ENCODE measurements at regions not wholly inside any gene's neighbourhood (a gene's known extent, or its start where the extent isn't known, plus 50 kb on each side); places are given as distances from the start of the nearest gene placed in this dataset.

GRCh38 chr2:16314691-16315457 lies 350.8 kb downstream of the CYRIA start:
- DNase-seq = no peak

- no peak for DNase-seq
Measured at GRCh38 chr2:16314001-16314400, 351.6 kb downstream of the CYRIA start.

GRCh38 chr2:16313235-16313975 lies 352.2 kb downstream of the CYRIA start:
- DNase-seq = no peak

GRCh38 chr2:16312771-16313170 lies 352.9 kb downstream of the CYRIA start:
- no peak for DNase-seq

GRCh38 chr2:16311521-16312440 lies 353.9 kb downstream of the CYRIA start:
- DNase-seq = no peak

- DNase-seq = no peak
Measured at GRCh38 chr2:16308816-16309215, 356.8 kb downstream of the CYRIA start.

- DNase-seq = no peak
Measured at GRCh38 chr2:16304876-16305590, 360.6 kb downstream of the CYRIA start.

- DNase-seq = no peak
Measured at GRCh38 chr2:16303761-16304160, 361.9 kb downstream of the CYRIA start.

GRCh38 chr2:16303273-16303577 lies 362.4 kb downstream of the CYRIA start:
- no peak for DNase-seq

- DNase-seq = no peak
Measured at GRCh38 chr2:16302431-16303272, 362.3 kb downstream of the MYCN start.

- DNase-seq = no peak
Measured at GRCh38 chr2:16301961-16302360, 361.6 kb downstream of the MYCN start.

GRCh38 chr2:16298866-16299265 lies 358.5 kb downstream of the MYCN start:
- DNase-seq = no peak

GRCh38 chr2:16296331-16297250 lies 356.2 kb downstream of the MYCN start:
- DNase-seq = no peak

- no peak for DNase-seq
Measured at GRCh38 chr2:16296038-16296290, 355.6 kb downstream of the MYCN start.

GRCh38 chr2:16294791-16295190 lies 354.4 kb downstream of the MYCN start:
- no peak for DNase-seq

GRCh38 chr2:16293871-16294270 lies 353.5 kb downstream of the MYCN start:
- no peak for DNase-seq

- DNase-seq = no peak
Measured at GRCh38 chr2:16293398-16293797, 353.0 kb downstream of the MYCN start.

- no peak for DNase-seq
Measured at GRCh38 chr2:16291731-16292550, 351.6 kb downstream of the MYCN start.

GRCh38 chr2:16291226-16291625 lies 350.9 kb downstream of the MYCN start:
- no peak for DNase-seq

All from effector CD4-positive, alpha-beta T cell (primary cell).